Hindlimb muscle (tissue), 1 donor: ENCODE measurements at regions not wholly inside any gene's neighbourhood (a gene's known extent, or its start where the extent isn't known, plus 50 kb on each side); places are given as distances from the start of the nearest gene placed in this dataset.

ENCODE experiments used
- DNase-seq: peaks from one replicate; pipeline ENCODE4 v3.0.0-alpha.2; 2013

GRCh38 chr4:45776146-45776545, 347.7 kb downstream of the GABRG1 start:
- DNase-seq: no peak

DNA sequence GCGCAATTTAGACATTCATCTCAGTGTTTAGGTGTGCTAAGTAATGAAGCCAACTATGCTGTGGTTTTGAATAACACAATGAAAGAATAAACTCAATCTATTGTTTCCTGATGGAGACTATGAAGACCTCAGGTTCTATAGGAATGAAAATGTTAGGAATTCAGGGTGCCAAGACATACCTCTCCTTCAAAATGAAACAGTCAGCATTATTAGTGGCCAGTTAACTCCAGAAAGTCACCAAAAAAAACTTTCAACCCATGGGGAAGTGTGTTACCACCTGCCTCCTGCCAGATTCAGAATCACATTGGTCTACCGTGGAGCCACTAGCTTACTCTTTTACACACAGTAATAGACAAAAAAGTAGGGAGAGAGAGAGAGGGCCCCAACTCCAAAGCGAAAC, 352.9 kb downstream of the GABRG1 start:
- no peak for DNase-seq

- no peak for DNase-seq
These were observed 358.3 kb downstream of the GABRG1 start for GRCh38 chr4:45765521-45765920.

DNA sequence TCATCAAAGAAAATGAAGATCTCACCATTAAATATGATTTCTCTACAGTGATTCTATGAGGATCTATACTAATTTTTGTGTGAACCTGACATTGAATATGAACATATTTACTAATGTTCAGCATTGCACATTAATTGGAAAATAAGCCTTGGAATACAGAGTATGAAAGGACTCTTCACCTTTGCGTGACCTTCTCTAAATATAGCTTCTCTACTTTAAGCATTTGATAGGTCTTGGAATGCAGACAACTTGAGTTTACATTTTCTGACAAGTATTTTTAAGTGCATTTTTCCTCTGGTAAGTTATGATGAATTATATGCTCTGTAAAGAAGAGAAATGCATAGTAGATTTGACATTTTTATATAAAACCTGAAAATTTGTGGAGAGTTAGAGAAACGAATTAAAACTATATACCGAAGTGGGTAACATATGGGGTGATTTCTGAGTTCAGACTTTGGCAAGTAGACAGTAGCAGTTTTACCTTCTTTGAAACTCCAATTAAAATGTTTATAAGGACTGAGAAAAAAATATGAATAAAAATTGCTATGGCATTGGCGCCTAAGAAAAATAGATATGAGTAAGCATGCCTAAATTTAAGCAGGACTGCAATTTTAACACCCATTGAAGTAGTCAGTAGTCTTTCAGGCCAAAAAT, 371.9 kb downstream of the GABRG1 start:
- DNase-seq: no peak

DNA sequence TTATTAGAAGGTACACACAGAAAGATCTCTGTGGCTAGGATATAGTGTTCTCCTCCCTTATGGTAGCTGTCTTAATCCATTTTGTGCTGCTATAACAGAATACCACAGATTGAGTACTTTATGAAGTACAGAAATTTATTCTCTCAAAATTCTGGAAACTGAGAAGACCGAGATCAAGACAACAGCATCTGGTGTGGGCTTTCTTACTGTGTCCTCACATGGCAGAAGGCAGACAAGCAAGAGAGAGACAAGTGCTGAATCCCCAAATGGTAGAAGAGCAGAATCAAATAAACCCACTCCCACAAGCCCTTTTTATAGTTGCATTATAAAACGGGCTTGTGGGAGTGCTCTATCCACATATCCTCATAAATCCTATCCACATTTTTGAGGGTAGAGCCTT, 373.1 kb downstream of the GABRG1 start:
- DNase-seq: no peak

DNA sequence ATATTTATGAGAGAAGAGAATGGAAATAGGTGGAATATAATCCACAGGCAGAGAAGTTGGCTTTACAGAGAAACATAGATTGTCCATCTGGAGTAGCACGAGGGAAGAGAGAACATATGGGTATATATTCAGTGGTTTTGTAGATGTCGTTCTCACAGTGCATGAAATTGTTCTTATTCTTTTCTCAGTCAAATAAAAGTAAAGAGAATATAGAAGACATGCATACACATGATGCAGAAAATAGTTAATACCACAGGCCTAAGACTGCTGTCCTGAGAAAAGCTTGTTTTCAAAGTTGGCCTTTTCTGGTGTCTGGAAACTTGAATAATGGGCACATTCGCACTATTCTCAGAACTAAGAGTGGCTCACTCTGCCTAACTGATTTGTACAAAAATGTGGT, 378.1 kb downstream of the GABRG1 start:
- DNase-seq: no peak

DNA sequence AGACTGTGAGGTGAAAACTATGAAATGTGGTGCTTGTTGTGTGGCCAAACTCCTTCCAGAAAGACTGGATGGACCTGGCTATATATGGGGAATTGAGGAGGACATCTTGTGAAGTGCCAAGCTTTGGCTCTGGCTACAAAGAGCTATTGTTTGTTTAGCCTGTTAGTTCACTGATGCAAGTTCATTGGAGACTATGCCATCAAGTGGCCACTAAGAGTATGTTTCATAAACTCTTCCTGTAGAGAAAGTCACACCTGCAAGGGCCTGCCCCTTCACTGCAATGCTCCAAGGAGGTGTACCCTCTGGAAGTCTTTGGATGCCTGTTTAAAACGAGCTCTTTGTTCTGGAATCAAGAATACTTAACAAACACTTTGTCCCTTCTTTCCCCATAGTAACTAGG, 382.0 kb downstream of the GABRG1 start:
- DNase-seq: no peak

DNA sequence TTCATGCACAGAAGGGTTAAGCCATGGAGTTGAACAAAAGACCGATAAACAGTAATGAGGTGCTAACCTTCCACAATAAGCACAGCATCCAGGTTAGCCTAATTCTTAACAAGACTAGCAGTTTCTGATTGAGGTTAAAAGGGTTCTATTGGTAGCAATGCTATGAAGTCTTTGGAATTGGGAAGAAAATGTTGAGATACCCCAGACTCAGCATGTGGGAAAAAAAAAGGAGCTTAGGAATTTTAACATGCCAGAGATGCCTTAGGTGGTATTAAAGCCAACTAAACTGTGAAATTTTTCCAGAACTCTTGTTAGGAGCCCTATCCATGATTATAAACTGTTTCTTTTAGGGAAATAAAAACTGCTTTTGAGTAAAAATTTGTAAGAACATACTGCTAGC, 391.7 kb downstream of the GABRG1 start:
- no peak for DNase-seq

- no peak for DNase-seq
These were observed 407.8 kb downstream of the GABRG1 start for GRCh38 chr4:45716093-45716492.

GRCh38 chr4:45713996-45714395, 409.9 kb downstream of the GABRG1 start:
- DNase-seq: no peak

DNA sequence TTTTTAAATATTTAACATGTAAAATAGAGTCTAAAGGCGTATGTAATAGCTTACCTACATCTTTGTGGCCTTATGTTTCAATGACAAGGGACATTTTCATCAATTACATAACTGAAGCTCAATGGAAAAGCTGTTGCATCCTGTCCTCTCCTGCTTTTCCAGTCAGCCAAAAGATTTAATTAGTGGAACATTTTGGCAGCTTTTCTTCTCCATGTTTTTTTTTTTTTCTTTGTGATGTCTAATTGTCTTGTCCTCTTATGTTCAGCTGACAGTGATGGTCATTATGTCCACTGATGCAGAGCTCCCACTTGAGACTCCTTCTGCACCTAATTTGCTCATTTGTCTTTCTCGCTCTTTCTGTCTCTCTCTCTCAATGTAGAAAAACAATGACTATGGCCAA, 422.2 kb downstream of the GABRG1 start:
- DNase-seq: no peak

GRCh38 chr4:45693746-45694145, 430.1 kb downstream of the GABRG1 start:
- no peak for DNase-seq

DNA sequence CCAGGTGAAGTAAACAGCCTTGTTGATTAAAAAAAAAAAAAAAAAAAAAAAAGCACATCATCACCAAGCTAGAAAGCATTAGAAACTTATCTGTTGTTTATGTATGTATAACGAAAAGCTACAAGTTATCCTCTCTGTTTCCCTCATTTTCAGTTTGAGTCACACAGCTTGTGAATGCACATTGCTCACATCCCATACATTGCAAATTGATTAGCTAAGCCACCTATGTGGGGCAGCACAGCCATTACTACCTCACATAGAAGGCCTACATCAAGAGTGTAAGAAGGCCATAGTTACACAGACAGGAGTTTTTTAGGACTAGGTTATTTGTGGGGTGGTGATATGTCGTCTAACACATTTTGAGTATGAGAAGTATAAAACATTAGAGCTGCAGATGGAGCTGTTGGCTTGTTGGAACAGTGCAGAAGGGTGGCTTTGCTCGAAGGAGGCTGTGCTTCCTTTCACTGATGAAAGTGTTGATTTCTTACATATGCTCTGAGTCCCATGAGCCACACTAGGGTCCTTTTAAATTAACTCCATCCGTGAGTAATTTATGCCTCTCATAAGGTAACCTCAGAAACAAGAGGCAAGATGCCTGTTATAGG, 431.6 kb downstream of the GABRG1 start:
- DNase-seq: no peak

GRCh38 chr4:45688341-45688740, 435.5 kb downstream of the GABRG1 start:
- DNase-seq: no peak

DNA sequence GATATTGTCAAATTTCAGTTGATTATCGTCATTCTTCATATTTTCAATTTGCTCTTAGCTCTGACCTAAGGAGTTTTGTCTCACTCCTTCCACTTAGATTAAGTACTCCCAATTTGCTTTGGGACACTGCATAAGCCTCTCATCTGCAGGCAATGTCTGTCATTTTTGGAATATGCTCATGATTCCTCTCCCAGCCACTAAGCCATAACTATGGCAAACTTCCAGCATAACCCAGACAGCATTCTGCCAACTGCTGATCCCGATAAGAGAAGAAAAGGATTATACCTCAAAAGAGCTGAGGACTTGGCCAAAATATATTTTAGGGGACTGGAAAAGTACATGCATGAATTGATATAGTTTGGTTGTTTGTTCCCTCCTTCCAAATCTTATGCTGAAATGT, 444.4 kb downstream of the GABRG1 start:
- no peak for DNase-seq

GRCh38 chr4:45668128-45668527, 455.7 kb downstream of the GABRG1 start:
- DNase-seq: no peak

DNA sequence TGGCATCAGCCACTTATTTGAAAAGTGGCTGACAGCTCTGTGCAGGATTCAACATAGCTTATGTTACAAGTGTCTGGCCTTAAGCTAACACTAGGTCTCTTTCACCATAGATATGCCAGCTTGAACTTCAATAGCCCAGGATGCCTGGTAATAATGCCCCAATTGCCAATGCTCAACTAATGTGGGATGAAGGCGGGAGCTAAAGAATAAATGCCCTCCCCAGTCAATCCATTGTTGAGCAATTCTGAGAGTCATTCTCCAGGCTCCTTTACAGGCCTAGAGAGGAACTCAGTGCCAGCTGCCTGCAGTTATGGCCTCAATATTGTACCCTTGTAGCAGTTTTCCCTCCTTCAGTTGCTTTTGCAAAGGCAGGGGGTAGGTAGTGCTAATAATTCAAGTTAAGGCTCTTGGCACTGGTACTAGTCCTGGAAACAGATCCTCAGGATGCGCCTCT, 460.2 kb downstream of the GABRG1 start:
- no peak for DNase-seq

DNA sequence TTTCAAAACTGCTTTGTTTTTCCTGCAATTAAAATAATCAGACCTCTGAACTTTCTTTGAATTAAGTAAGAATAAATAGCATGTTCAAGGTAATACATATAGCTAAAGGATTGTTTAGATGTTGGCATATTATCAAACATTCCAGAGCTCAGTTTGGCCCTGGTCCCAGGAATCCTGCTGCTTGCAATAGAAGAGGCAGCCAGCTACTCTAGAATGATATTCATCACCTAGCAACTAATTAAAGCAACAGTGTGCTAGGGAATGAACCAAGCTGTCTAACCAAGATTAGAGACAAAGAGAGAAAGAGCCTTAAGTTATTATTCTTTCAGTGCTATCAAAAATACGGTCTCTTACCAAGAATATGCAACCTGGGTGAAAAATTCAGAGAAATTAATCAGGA, 460.9 kb downstream of the GABRG1 start:
- DNase-seq: peak; percentile 57

DNA sequence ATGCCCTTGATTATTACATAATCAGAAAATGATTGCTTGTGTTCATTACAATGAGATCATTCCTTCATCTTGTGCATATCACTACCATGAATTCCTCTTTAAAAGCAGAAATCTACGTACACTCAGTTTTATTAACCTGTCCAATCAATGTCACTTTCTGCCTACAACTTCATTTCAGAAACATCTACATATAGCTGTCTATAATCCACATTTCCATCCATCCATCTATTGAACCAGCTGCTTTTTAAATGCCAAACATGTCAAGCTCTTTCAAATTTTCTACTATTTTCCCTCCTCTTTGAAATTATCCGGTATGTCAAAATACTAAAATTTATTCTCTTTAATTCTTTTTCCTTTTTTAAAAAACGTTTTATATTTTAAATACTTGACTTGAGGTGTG, 462.0 kb downstream of the GABRG1 start:
- DNase-seq: no peak

- no peak for DNase-seq
These were observed 473.3 kb downstream of the GABRG1 start for GRCh38 chr4:45650545-45650944.

DNA sequence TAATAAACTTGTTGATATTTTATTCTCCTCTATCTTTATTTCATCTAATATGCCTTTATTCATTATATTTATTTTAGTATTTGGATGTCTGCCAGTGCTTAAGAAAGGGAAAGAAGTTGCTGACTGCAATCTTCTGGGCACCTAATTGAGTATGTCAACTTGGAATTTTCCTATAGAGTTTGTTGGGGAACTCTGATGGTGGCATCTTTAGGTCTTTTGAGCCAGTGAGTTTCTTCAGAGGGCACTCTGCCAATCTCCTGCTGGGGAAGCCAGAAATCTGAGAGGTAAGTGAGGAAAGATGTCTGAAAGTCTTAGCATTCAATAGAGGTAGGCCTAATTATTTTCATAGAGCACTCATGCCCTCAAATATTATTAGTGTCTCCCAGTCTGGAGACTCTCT, 475.0 kb downstream of the GABRG1 start:
- no peak for DNase-seq

DNA sequence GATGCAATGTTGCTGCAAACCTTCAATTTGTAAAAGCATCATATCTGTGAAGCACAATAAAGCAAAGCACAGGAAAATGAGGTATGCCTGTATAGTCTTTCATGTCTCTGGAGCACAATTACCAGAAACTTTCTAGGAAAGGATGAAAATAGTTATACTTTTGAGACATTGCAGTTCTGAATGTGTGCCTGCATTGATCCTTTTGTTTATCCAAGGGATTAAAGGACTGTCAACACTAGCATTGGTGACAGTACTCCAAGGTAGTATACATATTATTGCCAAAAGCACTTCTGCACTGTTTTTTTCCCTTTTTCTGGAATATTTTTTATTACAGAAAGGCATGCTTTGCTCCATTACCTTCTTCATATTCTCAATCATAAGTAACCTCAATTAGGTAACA, 476.0 kb downstream of the GABRG1 start:
- no peak for DNase-seq

GRCh38 chr4:45646885-45647590, 476.8 kb downstream of the GABRG1 start:
- no peak for DNase-seq

DNA sequence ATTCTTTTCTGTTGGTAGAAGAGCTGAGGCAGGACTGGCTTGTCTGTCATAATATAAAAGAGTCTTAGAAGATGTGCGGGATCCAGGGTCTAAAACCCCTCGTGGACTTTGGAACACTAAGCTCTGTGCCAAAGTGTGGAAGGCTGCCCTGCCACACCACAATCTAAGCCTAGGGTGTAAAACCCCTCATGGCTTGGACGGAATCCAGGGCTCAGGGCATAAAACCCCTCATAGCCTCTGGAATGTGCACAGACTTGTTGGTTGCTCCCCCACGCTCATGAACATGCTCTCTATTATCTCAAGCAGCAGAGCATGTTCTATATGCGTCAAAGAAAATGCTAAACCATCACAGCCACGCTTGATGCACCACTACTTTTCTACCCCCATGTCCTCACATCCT, 483.6 kb downstream of the GABRG1 start:
- DNase-seq: no peak
